PC-9 (cell line): ENCODE measurements at regions not wholly inside any gene's neighbourhood (a gene's known extent, or its start where the extent isn't known, plus 50 kb on each side); places are given as distances from the start of the nearest gene placed in this dataset.

Experiments used
- BruUV-seq: library from RNA; stranded (reverse); fragments of 400-500 nt; replicated peaks from 2 replicates; lab custom pipeline; 2021; lab: Mats Ljungman, UMichigan
- CTCF ChIA-PET: fragments of 300-600 bp; sonication (Branson Sonifier 250); formaldehyde crosslinking; loops from one replicate; lab custom pipeline; 2022; ENCODE audit warnings: antibody characterized with exemption; lab: Charles Lee
- POLR2A ChIA-PET: fragments of 300-600 bp; sonication (Branson Sonifier 250); formaldehyde crosslinking; loops from one replicate; lab custom pipeline; 2022; ENCODE audit warnings: antibody characterized with exemption; ENCODE audit not compliant: unreplicated experiment; lab: Charles Lee
- DNase-seq, 2 experiments: peaks; one replicate each; pipeline versions ENCODE4 v3.0.0 to v3.0.0-alpha.2; 2015 to 2022; ENCODE audit warnings: mixed read lengths in 1 of 2
- H2AFZ ChIP-seq: fragments of 200-600 bp; sonication (generic); 2 replicates; pipeline ENCODE4 v1.8.1; 2017; ENCODE audit warnings: antibody characterized with exemption
- H3F3A ChIP-seq: fragments of 200-600 bp; sonication (generic); 2 replicates; pipeline ENCODE4 v1.8.1; 2017; ENCODE audit warnings: antibody characterized with exemption, mild to moderate bottlenecking, low read depth; ENCODE audit not compliant: insufficient read depth
- H3K27ac ChIP-seq: fragments of 200-600 bp; sonication (generic); 2 replicates; pipeline ENCODE4 v1.6.1; 2016; ENCODE audit warnings: mixed run types
- H3K27me3 ChIP-seq: fragments of 200-600 bp; sonication (generic); 2 replicates; pipeline ENCODE4 v1.6.1; 2016; ENCODE audit warnings: low read depth, mixed run types; ENCODE audit not compliant: insufficient read depth
- H3K36me3 ChIP-seq: fragments of 200-600 bp; sonication (generic); 2 replicates; pipeline ENCODE4 v1.6.1; 2016; ENCODE audit warnings: low read depth, mixed run types
- H3K4me1 ChIP-seq: fragments of 200-600 bp; sonication (generic); replicated peaks from 2 replicates; pipeline ENCODE4 v1.6.1; 2016; ENCODE audit warnings: mixed run types; ENCODE audit not compliant: insufficient read depth
- H3K4me2 ChIP-seq: fragments of 200-600 bp; sonication (generic); 2 replicates; pipeline ENCODE4 v1.6.1; 2017; ENCODE audit warnings: mixed run types
- H3K4me3 ChIP-seq: fragments of 200-600 bp; sonication (generic); 2 replicates; pipeline ENCODE4 v1.6.1; 2016; ENCODE audit warnings: mixed run types
- H3K79me2 ChIP-seq: fragments of 200-600 bp; sonication (generic); 2 replicates; pipeline ENCODE4 v1.6.1; 2017; ENCODE audit warnings: low read depth, mixed run types
- H3K9me2 ChIP-seq: fragments of 200-600 bp; sonication (generic); 2 replicates; pipeline ENCODE4 v1.8.1; 2017; ENCODE audit warnings: mild to moderate bottlenecking; ENCODE audit not compliant: insufficient read depth
- H3K9me3 ChIP-seq: fragments of 200-600 bp; sonication (generic); 2 replicates; pipeline ENCODE4 v1.8.1; 2016; ENCODE audit warnings: low read depth; ENCODE audit not compliant: insufficient read depth
- H4K20me1 ChIP-seq: fragments of 200-600 bp; sonication (generic); 2 replicates; pipeline ENCODE4 v1.8.1; 2017; ENCODE audit not compliant: insufficient read depth
- CTCF ChIP-seq: fragments of 200-600 bp; sonication (generic); conservative IDR thresholded peaks from 2 replicates; pipeline ENCODE4 v1.6.1; 2017; ENCODE audit warnings: mixed run types, antibody characterized with exemption, mild to moderate bottlenecking, moderate library complexity
- EZH2 ChIP-seq: fragments of 200-600 bp; sonication (generic); IDR thresholded peaks from 2 replicates; pipeline ENCODE4 v1.8.0; 2017; ENCODE audit warnings: antibody characterized with exemption, low read depth
- intact Hi-C: fragments of 100-400 bp; cut with micrococcal nuclease; formaldehyde crosslinking; loops from one replicate; pipeline ENCODE4 v1.10.0; 2022; ENCODE audit not compliant: unreplicated experiment

GRCh38 chr2:105560157-105560556 lies 161.3 kb upstream of the FHL2 start:
- BruUV-seq = no TSS peak
- Histone ChIP-seq H3F3A (no peaks in the 10 kb centered on the region), H3K9me3 (no peaks in the 10 kb centered on the region), H3K27me3 (peaks cover 83% of the 10 kb centered on the region), H3K4me3 (no peak overlapping the region), H2AFZ (no peak overlapping the region), H3K9me2 (no peaks in the 10 kb centered on the region), H3K27ac (no peak overlapping the region), H4K20me1 (no peaks in the 10 kb centered on the region), H3K79me2 (no peaks in the 10 kb centered on the region), H3K4me2 (no peak overlapping the region), H3K4me1 (no peaks in the 10 kb centered on the region), H3K36me3 (no peaks in the 10 kb centered on the region)
- no peak for DNase-seq
- intact Hi-C loops = no loop called here
- CTCF ChIA-PET = no interaction called here
- POLR2A ChIA-PET = no interaction called here
- TF ChIP-seq CTCF (no peak), EZH2 (no peak)

- no peak overlapping the region for H3K27ac ChIP-seq
- H3K4me2 ChIP-seq = no peak overlapping the region
- no peak for TF ChIP-seq CTCF
- no peak for TF ChIP-seq EZH2
- H3K9me2 ChIP-seq = no peaks in the 10 kb centered on the region
- peaks cover 20% of the 10 kb centered on the region for H3K4me1 ChIP-seq
- ChIA-PET POLR2A (interaction anchor here (0.6 kb wide), 1 partner anchor 124 kb away, joined by 4 read pairs; no protein-coding TSS in a partner anchor), CTCF (interaction anchor here (0.5 kb wide), 1 partner anchor 319 kb away, joined by 12 read pairs; no protein-coding TSS in a partner anchor)
- H4K20me1 ChIP-seq = no peaks in the 10 kb centered on the region
- no peak overlapping the region for H2AFZ ChIP-seq
- no peaks in the 10 kb centered on the region for H3K79me2 ChIP-seq
- no peaks in the 10 kb centered on the region for H3K36me3 ChIP-seq
- H3K27me3 ChIP-seq = peaks cover 74% of the 10 kb centered on the region
- BruUV-seq = no TSS peak
- DNase-seq = no peak
- peaks cover 13% of the 10 kb centered on the region for H3F3A ChIP-seq
- H3K4me3 ChIP-seq = no peak overlapping the region
- H3K9me3 ChIP-seq = no peaks in the 10 kb centered on the region
- intact Hi-C loops = no loop called here
Observed at GRCh38 chr2:105557021-105557920, 158.4 kb upstream of the FHL2 start.

GRCh38 chr2:105556366-105556765 lies 157.5 kb upstream of the FHL2 start:
- no peak for TF ChIP-seq CTCF
- no peak for TF ChIP-seq EZH2
- Histone ChIP-seq H3K79me2 (no peaks in the 10 kb centered on the region), H2AFZ (no peak overlapping the region), H3K4me1 (peaks cover 25% of the 10 kb centered on the region), H3K4me3 (no peak overlapping the region), H3F3A (peaks cover 13% of the 10 kb centered on the region), H3K9me3 (no peaks in the 10 kb centered on the region), H3K27me3 (peaks cover 66% of the 10 kb centered on the region), H3K27ac (no peak overlapping the region), H3K36me3 (no peaks in the 10 kb centered on the region), H3K4me2 (no peak overlapping the region), H3K9me2 (no peaks in the 10 kb centered on the region), H4K20me1 (no peaks in the 10 kb centered on the region)
- POLR2A ChIA-PET = interaction anchor here (0.6 kb wide), 1 partner anchor 124 kb away, joined by 4 read pairs; no protein-coding TSS in a partner anchor
- BruUV-seq = no TSS peak
- CTCF ChIA-PET = interaction anchor here (0.5 to 0.6 kb wide), 2 partner anchors 240 to 318 kb away, joined by 10 to 12 read pairs; no protein-coding TSS in a partner anchor
- no peak for DNase-seq
- intact Hi-C loops = no loop called here
